MG63 (cell line): ENCODE measurements at regions not wholly inside any gene's neighbourhood (a gene's known extent, or its start where the extent isn't known, plus 50 kb on each side); places are given as distances from the start of the nearest gene placed in this dataset.

Source experiments
- DNase-seq: peaks from one replicate; pipeline ENCODE4 v3.0.0-alpha.2; 2020
- H3K27me3 ChIP-seq: fragments of 250-450 bp; sonication (Bioruptor Pico); 2 replicates; pipeline ENCODE4 v1.5.1; 2020; ENCODE audit warnings: mild to moderate bottlenecking, moderate library complexity
- H3K36me3 ChIP-seq: fragments of 250-450 bp; sonication (Bioruptor Pico); 2 replicates; pipeline ENCODE4 v1.5.1; 2020; ENCODE audit warnings: mild to moderate bottlenecking, moderate library complexity
- H3K4me3 ChIP-seq: fragments of 250-450 bp; sonication (Bioruptor Pico); 2 replicates; pipeline ENCODE4 v1.5.1; 2020; ENCODE audit warnings: mild to moderate bottlenecking, moderate library complexity
- H3K9me3 ChIP-seq: fragments of 250-450 bp; sonication (Bioruptor Pico); 2 replicates; pipeline ENCODE4 v1.5.1; 2020; ENCODE audit warnings: mild to moderate bottlenecking, moderate library complexity

DNA sequence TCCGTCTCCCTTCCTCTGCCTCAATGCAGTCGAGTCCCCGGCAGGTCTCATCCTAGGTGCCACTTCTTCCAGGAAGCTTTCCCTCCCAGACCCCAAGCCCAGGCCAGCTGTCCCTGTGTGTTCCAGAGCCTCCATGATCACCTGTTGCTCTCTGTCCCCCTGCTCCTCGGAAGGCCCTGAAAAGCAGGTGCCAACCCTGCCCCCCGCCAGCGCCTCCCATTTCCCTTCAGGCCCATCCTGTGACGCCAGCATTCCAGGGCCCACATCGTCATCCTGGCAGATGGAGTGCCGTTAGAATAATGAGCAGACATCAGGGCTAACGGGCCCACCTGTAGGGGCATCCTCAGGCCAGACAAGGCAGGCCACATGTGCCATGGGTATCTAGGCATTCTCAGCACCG, 253.0 kb upstream of the PPP2R2D start:
- no peak overlapping the region for H3K4me3 ChIP-seq
- no peaks in the 10 kb centered on the region for H3K36me3 ChIP-seq
- no peak for DNase-seq
- H3K9me3 ChIP-seq = no peaks in the 10 kb centered on the region
- H3K27me3 ChIP-seq = no peaks in the 10 kb centered on the region

DNA sequence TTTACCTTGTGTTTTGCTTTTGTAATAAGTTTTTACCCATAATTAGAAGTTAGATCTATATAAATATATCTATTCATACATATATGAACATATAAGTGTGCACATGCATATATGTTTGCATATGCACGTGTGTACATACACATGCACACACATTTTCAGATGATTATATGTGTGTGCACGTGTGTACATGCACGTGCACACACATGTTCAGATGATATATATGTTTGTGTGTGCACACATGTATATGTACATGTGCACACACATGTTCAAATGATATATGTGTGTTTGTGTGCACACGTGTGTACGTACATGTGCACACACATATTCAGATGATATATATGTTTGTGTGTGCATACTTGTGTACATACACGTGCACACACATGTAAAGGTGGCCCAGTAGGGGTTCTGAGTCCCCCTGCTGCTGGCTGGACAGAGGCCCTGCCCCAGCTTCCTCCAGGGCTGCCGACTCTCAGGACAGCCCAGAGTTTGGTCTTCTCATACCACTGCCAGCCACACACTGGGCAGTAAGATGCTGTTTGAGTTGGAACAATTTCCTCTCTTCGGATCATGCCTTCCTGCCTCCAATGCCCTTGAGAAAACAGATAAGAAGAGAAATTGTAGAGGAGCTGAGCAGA, 252.3 kb upstream of the PPP2R2D start:
- Histone ChIP-seq H3K9me3 (no peaks in the 10 kb centered on the region), H3K4me3 (no peak overlapping the region), H3K27me3 (no peaks in the 10 kb centered on the region), H3K36me3 (no peaks in the 10 kb centered on the region)
- no peak for DNase-seq

DNA sequence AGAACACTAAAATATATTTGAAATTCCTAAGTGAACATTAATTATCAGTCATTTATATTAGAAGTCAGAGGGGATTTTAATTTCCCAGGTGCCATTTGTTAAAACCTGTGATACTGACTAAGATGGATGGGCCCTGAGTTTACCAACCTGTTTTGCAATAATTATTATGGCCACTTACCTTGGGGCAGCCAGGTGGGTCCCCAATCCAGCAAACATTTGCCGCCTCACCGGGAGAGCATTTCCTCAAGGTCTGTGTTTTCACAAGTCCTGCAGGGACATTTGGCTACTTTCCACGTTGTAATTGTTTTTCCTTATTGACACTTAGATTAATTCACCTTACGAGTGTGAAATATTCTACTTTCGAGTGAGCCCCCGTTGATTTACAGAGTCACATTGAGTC, 251.2 kb upstream of the PPP2R2D start:
- no peaks in the 10 kb centered on the region for H3K9me3 ChIP-seq
- no peak for DNase-seq
- H3K4me3 ChIP-seq = no peak overlapping the region
- no peaks in the 10 kb centered on the region for H3K36me3 ChIP-seq
- no peaks in the 10 kb centered on the region for H3K27me3 ChIP-seq

DNA sequence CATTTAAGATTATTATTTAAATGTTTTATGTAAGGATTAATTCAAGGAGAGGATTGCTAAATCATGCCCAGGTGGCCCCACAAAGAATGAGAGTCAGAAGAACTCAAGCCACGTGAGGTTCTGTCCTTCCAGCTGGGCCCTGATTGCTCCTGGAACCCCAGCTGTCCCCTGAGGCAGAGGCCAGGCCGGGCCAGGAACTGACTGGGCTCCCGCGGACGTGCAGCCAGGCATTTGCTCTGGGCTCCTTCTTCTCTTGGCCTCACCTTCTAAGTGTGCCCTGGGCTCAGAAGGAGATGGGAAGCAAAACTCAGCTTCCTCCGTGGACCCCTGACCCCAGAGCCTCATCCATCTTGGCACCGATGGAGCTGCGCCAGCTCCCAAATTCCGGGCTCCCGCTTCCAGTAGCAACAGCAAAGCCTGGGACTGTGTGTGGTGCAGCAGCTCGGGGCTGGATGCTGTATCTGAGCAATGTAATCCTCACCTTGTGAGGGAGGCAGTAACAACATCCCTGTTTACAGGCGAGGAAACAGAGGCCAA, 250.6 kb upstream of the PPP2R2D start:
- Histone ChIP-seq H3K4me3 (no peak overlapping the region), H3K36me3 (no peaks in the 10 kb centered on the region), H3K9me3 (no peaks in the 10 kb centered on the region), H3K27me3 (no peaks in the 10 kb centered on the region)
- no peak for DNase-seq

DNA sequence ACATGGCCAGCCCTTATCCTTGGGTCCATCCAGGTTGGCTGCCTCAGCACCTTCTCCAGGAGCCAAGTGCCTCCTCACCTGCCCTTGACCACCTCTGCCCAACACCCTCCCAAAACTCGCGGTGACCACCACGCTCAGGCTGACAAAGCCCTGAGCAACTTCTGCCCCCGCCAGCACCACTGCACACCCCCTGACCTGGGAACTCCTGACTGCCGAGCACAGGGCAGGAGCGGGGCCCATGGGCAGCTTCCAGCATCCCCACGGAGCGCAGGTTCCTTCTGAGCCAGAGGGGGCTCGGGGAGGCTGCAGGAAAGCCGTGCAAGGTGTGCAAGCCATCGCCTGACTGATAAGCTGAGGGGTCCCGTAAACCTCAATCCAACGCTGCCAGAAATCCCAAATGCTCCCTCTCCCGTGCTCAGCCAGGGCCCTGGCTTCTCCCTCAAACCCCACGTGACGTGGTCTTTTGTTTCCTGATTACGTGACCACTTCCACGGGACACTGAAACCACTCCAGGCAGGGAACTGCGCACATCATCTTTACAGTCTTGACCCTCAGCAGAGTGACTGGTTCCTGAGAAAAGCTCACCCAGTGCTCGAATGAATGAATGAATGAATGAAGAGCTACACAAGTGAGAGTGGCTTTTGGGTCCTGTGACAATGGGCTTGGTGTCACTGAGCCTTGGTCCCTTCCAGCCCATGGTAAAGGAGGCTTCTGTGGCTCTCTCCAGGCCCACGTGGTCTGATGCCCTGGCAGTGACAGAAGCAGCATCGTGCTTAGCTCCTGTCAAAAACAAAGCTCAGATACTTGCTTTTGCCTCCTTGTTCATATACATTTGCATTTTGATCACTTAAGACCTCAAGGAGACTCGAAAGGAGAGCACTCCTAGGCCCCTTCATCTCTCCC, 249.8 kb upstream of the PPP2R2D start:
- no peaks in the 10 kb centered on the region for H3K36me3 ChIP-seq
- no peaks in the 10 kb centered on the region for H3K27me3 ChIP-seq
- no peaks in the 10 kb centered on the region for H3K9me3 ChIP-seq
- no peak for DNase-seq
- H3K4me3 ChIP-seq = no peak overlapping the region

DNA sequence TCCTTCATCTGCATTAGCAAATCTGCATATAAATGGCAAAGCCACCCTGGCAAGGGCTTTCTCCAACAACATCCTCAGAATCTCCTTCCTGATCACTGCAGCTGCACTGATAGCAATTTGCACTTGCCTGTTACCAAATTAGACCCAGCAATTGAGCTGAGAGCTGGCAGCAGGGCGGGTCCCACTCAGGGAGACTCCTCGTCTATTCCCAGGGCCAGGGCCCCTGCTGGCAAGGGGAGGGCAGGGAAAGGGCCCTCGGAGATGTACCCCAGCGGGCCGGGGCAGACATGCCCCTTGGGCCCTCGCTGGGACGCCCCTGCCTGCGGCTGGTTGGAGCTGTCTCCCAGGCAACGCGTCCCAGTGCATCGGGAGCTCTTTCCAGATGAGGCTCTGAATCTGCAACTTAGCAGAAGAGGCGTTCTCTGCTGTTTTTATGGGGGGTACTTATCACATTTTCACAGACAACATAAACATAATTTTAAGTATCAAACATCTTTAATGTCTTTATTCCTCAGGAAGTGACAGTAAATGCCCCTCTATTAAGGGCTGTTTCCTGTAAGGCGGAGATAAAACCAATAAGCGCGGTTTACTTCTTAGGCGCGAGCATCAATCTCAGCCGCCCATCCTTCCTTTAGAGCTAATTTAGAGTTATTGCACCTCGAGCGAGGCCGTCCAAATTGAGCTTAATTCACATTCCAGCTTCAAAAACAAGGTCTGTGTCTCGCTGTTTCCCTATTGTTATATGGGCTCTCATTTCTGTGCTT, 249.0 kb upstream of the PPP2R2D start:
- no peak for DNase-seq
- no peaks in the 10 kb centered on the region for H3K27me3 ChIP-seq
- no peak overlapping the region for H3K4me3 ChIP-seq
- H3K9me3 ChIP-seq = no peaks in the 10 kb centered on the region
- H3K36me3 ChIP-seq = no peaks in the 10 kb centered on the region

DNA sequence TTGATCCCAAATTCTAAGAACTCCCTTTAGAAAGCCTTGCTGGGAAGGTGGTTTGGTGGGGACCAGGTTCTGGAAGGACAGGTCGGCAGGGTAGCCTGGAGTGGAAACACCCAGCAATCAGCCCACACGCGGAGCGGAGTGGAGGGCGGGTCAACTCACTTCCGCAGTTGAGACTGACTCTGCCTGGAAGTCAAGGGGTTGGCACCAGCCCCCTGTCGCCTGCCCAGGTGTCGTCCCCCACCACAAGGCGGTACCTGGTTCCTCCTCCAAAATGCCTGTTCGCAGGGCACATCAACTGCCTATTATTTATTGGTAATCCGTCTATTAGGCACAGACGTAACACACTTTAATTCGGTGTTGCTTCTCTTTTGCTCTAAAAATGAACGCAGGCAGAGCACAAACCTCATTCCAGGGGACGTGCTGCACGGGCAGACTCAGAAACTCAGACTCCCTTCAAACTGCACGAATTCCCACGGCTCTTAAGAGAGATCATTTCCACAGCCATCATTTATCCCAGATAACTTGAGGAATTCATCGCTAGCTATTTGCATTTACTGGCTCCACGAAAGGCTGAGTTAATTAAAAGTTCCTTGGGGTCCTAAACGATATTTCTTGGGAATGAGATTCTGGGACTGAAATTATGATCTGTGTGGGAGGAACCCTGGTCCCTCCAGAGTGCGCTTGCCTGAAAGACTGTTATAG, 248.2 kb upstream of the PPP2R2D start:
- H3K4me3 ChIP-seq = no peak overlapping the region
- H3K36me3 ChIP-seq = no peaks in the 10 kb centered on the region
- no peaks in the 10 kb centered on the region for H3K27me3 ChIP-seq
- no peak for DNase-seq
- no peaks in the 10 kb centered on the region for H3K9me3 ChIP-seq

DNA sequence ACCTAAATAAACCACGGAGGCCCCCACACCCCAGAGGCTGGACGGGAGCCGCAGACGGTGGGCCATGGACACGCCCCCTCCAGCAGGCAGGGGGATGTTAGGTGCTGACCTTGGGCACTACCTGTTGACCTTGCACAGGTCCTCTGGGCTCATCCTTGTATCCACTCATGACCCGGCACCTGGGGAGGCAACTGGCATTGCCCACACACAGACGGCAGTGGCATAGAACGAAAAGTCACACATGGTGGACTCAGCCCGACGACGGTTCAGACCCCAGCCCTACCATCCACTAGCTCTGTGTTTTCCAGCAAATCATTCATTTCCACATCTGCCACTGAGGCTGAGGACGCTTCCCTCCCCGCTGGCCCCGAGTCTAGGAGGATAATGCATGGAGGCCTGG, 247.7 kb upstream of the PPP2R2D start:
- no peaks in the 10 kb centered on the region for H3K27me3 ChIP-seq
- H3K4me3 ChIP-seq = no peak overlapping the region
- no peaks in the 10 kb centered on the region for H3K36me3 ChIP-seq
- H3K9me3 ChIP-seq = no peaks in the 10 kb centered on the region
- no peak for DNase-seq

DNA sequence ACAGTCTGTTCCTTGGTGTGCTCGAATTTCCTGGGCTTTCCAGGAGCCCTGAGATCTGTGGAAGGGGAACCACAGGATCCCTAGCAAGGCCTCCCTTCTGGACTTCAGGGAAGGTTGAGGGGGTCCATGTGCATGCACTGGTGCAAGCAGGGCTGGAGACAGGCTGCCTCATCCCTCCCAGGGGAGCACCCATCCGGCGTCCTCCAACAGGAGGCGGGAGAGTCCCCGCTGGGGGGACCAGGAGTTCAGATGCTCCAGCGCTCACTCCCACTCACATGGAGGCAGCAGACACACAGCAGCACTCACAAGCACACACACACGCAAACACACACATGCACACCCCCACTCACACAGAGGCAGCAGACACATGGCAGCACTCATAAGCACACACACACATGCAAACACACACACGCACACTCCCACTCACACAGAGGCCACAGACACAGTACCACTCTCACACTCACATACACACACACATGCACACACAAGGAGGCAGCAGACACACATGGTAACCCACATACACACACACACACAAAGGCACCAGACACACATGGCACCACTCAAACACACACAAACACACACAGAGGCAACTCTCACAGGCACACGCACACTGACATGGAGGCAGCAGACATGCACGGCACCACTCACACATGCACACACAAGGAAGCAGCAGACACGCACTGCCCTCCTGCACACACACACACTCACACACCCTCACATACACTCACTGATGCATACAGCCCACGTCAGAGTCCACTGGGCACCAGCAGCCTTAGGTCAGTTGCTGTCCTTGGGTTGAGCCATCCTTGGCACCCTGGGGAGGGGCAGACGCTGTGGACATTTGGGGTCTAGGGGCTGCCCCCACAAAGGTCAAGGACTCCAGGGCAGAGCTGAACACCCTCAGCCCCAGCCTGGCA, 247.0 kb upstream of the PPP2R2D start:
- no peaks in the 10 kb centered on the region for H3K36me3 ChIP-seq
- no peak for DNase-seq

DNA sequence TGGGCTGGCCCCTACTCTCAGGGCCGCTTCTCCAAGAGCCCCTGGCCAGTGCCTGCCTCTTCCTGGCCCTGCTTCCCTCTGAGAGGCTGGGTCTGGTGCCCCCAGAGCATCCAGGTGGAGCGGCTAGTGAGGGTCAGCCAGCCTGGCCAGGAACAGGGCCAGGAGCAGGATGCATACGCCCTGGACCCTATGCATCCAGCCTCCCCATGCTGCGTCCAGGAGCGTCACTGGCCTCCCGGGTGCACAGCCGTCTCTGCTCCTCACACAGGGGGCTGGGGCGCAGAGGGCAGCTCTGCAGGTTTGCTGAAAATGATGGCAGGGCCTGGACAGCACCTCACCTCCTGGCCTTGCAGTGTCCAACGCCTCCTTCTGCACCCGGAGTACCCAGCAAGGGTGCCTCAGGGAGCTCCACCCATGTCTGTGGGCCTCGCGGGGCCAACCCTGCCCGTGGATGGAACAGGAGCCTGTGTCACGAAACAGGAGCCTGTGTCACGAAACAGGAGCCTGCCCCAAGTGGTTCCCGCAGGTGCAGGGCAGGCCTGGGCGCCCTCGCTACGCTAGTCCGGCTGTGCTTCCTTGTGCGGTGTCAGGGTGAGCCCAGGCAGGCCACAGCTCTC, 246.2 kb upstream of the PPP2R2D start:
- Histone ChIP-seq H3K27me3 (no peaks in the 10 kb centered on the region), H3K9me3 (no peaks in the 10 kb centered on the region), H3K36me3 (no peaks in the 10 kb centered on the region), H3K4me3 (no peak overlapping the region)
- DNase-seq = no peak

More for the DNA sequence above, 247.0 kb upstream of the PPP2R2D start:
- H3K9me3 ChIP-seq = no peaks in the 10 kb centered on the region
- H3K4me3 ChIP-seq = no peak overlapping the region
- no peaks in the 10 kb centered on the region for H3K27me3 ChIP-seq

DNA sequence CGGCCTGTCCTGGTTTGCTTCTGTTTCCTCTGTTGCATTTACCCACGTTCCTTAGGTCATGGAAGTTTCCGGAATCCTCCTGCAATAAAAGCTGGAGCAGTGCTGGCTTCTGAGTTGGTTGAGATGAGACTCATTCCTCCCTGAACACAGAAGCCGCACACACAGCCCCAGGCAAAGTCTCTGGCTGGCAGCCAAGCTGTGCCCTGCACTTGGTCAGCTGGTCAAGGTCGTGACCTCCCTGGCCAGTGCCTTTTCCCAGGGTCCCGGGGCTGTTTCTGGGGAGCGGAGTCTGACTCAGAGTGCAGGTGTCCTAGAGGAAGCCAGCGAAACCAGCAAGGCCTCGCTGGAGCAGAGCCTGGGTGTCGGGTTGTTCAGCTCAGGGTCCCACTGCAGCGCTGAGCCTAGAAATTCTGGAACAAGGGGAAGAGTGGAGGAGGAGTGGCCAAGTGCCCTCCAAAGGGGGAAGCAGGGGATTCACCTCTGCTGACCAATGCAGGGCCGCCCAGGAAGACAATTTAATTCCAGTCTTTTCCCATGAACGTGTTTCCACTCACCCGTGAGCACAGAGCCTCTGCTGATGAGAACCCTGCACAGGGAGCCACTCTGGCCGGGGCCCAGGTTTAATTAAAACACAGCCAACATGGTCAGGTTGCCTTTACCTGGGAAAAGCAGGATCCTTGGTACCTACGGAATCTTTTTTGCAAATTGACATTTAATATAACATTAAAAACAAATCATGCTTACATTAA, 245.5 kb upstream of the PPP2R2D start:
- Histone ChIP-seq H3K27me3 (no peaks in the 10 kb centered on the region), H3K9me3 (no peaks in the 10 kb centered on the region), H3K36me3 (no peaks in the 10 kb centered on the region), H3K4me3 (no peak overlapping the region)
- no peak for DNase-seq

DNA sequence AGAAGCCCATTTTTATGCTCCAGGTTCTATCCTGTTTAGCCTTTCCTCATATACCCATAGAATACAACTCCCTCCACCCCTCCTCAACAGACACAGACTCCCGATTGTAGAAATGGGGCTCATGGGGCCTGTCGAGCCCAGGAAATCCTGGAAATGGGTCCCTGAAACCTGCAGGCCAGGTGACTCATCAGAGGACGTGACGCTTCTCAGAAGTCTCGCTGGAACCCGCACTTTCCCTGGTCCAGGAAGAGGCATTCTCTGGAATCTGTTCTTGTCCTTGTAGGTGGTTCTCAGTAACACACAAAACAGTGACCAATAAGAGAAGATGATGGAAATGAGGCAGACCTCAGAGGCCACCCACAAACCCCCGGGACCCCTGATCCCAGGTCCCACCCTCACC, 244.8 kb upstream of the PPP2R2D start:
- Histone ChIP-seq H3K27me3 (no peaks in the 10 kb centered on the region), H3K4me3 (no peak overlapping the region), H3K36me3 (no peaks in the 10 kb centered on the region), H3K9me3 (no peaks in the 10 kb centered on the region)
- DNase-seq = no peak

DNA sequence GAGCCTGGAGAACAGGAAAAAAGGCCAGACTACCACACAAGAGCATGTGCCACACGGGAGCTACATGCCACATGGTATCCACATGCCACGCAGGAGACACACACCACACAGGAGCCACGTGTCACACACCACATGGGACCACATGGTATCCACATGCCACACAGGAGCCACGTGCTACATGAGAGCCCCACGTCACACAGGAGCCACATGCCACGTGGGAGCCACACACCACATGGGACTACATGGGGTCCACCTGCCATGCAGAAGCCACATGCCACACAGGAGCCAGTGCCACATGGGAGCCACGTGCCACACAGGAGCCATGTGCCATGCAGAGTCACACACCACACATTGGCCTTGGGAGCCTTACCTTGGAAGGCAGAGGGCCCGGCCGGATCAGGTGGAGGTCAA, 244.4 kb upstream of the PPP2R2D start:
- H3K9me3 ChIP-seq = no peaks in the 10 kb centered on the region
- no peak for DNase-seq
- no peaks in the 10 kb centered on the region for H3K36me3 ChIP-seq
- no peaks in the 10 kb centered on the region for H3K27me3 ChIP-seq
- H3K4me3 ChIP-seq = no peak overlapping the region

DNA sequence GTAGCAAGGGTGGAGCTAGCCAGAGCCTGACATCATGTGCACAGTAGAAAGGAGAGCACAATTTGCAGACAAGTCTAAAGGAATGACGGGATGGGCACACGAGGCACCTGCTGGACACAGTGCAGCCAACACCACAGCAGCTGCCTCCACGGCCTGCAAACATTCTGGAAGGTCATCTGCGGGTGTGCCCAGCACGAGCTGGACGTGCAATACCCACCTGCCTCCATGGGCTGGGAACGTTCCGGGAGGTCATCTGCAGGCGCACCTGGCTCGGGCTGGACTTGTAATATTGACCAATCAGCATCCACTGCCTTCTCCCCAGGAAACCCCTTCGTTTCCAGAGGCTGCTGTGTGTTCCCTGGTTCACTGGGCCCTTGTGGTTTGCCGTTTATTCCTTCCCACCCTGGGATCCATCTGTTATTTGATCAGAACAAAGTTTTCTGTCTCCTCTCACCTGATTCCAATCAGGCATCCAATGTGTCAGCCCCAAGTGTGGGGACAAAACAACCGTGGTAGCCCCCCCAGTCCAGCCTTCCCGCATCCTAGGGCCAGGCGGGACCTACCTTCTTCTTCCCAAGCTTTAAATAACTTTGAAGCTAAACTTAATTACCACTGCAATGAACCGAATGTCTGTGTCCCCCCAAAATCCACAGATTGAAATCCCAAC, 243.4 kb upstream of the PPP2R2D start:
- no peak overlapping the region for H3K4me3 ChIP-seq
- no peak for DNase-seq
- H3K27me3 ChIP-seq = no peaks in the 10 kb centered on the region
- no peaks in the 10 kb centered on the region for H3K9me3 ChIP-seq
- H3K36me3 ChIP-seq = no peaks in the 10 kb centered on the region
